SH-SY5Y (cell line): ENCODE measurements at regions not wholly inside any gene's neighbourhood (a gene's known extent, or its start where the extent isn't known, plus 50 kb on each side); places are given as distances from the start of the nearest gene placed in this dataset.

Experiments used
- GATA2 ChIP-seq: IDR thresholded peaks from 2 replicates; pipeline ENCODE4 v1.6.1; 2011; ENCODE audit warnings: mild to moderate bottlenecking, low read depth, low read length
- GATA3 ChIP-seq: IDR thresholded peaks from 2 replicates; pipeline ENCODE4 v1.6.1; 2011; ENCODE audit warnings: low read depth, mild to moderate bottlenecking, low read length, moderate library complexity

- no peak for TF ChIP-seq GATA2
Observed at GRCh38 chr6:3627956-3628835, 123.3 kb downstream of the PXDC1 start.

DNA sequence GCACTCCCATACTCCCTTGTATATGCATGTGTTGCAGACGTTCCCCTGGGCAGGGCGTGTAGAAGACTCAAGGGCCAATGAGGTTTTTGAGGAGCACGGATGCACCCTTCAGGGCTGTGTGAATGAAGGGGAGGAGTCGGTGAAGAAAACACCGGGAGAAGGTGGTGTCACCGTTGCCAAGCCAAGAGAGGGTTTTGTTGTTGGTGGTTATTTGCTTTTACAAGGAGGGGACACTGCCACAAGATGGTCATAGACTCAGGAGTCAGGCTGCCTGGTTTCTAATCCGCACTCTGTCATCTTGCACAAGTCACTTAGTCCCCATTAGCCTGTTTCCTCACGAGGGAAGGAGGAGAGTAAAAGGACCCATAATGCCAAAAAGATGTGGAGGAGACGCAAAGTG is 124.0 kb downstream of the PXDC1 start:
- TF ChIP-seq GATA2 = no peak
- no peak for TF ChIP-seq GATA3

GRCh38 chr6:3625980-3626563 is 125.4 kb downstream of the PXDC1 start:
- TF ChIP-seq GATA3 (no peak), GATA2 (no peak)

DNA sequence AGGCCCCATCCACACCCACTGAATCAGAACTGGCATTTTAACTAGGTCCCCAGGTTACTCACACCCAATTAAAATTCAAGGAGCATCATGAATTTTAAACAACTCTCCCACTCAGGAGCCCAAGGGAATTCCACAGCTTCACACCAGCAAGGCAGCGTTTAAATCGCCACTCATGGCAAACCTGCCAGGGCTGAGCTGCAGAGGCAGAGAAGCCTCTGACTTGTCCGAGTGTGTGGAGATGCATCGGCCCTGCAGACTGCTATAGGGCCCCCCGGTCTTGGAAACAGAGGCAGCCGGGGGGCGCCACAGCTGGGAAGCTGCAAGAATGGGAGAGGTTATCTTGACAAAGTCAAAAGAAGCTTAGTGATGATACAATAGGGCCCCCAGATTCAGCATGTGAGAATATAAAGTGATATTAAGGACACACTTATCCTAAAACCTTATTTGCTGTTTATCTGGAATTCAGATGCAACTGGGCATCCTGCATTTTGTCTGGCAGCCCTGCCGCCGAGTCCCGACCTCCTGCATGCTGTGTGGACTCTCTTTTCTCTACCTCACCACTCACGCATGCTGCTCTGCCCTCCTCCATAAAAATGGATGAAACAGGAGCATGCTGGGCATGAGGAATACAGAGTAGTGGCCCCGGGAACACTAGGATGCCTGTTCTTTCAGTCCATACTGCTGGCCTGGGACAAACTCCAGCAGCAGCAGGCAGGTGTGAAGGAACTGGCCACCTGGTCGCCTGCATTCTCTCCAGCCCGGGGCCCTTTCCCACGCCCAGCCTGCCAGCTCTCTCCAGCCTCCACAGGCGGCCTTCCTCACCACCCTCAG is 126.1 kb downstream of the PXDC1 start:
- TF ChIP-seq GATA2 = no peak
- TF ChIP-seq GATA3 = no peak

GRCh38 chr6:3624250-3625136 is 127.0 kb downstream of the PXDC1 start:
- no peak for TF ChIP-seq GATA2
- no peak for TF ChIP-seq GATA3

DNA sequence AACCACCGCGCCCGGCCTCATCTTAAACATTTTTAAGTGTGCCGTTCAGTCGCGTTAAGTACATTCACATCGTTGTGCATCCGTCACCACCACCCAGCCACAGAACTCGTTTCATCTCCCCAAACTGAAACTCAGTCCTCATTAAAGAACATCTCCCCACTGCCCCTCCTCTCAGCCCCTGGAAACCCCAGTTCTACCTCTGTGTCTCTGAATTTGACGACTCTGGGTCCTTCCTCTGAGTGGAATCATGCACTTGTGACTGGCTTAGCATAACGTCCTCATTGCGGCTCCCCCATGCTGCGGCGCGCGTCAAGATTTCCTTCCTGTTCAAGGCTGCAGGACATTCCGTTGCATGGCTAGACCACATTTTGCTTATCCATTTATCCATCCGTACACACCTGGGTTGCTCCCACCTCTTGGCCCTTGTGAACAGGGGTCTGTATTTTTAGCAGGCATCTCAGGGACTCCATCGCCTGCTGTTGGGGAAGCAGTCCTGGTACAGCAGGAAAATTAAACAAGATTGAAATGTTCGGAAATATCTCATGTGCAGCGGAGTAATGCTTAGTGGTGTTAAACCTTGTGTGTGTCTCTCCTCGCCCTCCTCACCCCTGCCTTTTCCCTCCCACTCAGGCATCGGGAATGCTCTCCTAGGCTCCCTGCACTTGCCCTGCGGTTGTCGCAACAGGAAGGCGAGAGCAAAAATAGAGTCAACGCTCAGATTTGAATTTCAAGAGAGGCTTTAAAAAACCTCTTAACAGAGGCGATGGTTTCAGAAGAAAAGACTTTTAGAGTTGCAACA is 127.9 kb downstream of the PXDC1 start:
- no peak for TF ChIP-seq GATA3
- TF ChIP-seq GATA2 = no peak

- TF ChIP-seq GATA2 = no peak
- TF ChIP-seq GATA3 = no peak
Observed at GRCh38 chr6:3621411-3621810, 130.1 kb downstream of the PXDC1 start.

DNA sequence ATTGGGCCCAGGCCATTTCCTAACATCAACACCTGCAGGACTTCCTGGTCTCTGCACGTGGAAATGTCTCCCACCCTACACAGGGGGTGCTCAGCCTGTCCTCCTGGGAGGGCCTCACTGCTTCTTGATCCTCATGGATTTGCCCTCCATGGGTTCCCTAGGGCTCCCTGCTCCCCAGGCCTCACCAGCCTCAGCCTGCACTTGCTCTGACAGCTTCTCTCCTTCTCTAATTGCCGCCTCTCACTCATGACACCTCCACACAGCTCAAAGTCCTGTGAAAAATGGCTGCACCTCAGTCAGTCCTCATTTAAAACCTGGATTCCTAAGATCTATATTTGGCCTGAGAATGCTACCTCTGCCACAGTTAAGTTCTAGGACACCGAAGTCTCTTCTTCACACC is 130.6 kb downstream of the PXDC1 start:
- TF ChIP-seq GATA3 = no peak
- no peak for TF ChIP-seq GATA2

- TF ChIP-seq GATA2 = no peak
- no peak for TF ChIP-seq GATA3
Observed at GRCh38 chr6:3620389-3620788, 131.1 kb downstream of the PXDC1 start.

DNA sequence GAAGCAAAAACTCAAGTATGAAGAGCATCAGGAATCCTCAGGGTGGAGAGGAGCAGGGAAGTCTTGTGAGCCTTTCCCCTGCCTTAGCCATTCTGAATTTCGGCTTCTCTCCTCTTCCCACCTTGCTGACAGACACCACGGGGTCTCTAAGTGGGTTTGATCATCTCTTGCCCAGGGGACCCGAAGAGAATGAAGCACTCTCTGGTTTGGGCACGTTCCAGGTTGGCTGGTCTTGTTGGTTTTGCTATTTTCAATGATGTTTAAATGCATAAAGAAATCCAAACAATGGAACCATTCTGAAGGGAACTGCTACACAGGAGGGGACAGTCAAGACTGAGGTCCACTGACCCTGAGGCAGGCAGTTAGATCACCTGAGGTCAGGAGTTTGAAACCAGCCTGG is 131.7 kb downstream of the PXDC1 start:
- TF ChIP-seq GATA2 (no peak), GATA3 (no peak)

- TF ChIP-seq GATA2 (no peak), GATA3 (no peak)
Observed at GRCh38 chr6:3619201-3619600, 132.3 kb downstream of the PXDC1 start.

GRCh38 chr6:3618642-3619041 is 132.9 kb downstream of the PXDC1 start:
- TF ChIP-seq GATA2 (no peak), GATA3 (no peak)
